HG03045 (cell line): ENCODE measurements at regions not wholly inside any gene's neighbourhood (a gene's known extent, or its start where the extent isn't known, plus 50 kb on each side); places are given as distances from the start of the nearest gene placed in this dataset.
"Not testable (repeated sequence)": the region's sequence is repeated elsewhere in the genome, so short reads cannot be mapped to it uniquely, and the experiment has no call there.

Experiments
- ATAC-seq: cut with Tn5 transposase; IDR thresholded peaks from one replicate; pipeline ENCODE4 v1.9.1; 2021; ENCODE audit warnings: mild to moderate bottlenecking, moderate library complexity; ENCODE audit not compliant: unreplicated experiment

DNA sequence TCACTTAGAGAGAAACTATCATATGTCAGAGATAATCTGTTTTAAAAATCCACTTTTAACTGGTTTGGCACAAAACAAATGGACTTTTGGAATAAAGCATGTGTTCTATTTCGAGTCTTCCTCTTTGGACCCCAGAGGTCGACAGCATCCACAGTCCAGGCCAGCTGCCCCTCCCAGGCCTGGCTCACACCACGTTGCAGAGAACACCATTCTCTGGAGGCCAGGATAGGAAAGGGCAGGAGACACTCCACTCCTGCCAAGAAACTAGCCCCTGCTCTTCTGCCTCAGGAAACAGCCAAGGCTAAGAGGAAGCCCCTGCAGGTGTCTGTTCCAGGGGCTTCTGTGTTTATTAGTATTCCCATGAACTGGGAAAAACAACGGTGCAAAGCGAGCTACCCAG lies 456.6 kb upstream of the ID2 start:
- ATAC-seq, result no peak

GRCh38 chr2:8225798-8226197 lies 456.1 kb upstream of the ID2 start:
- no peak for ATAC-seq

DNA sequence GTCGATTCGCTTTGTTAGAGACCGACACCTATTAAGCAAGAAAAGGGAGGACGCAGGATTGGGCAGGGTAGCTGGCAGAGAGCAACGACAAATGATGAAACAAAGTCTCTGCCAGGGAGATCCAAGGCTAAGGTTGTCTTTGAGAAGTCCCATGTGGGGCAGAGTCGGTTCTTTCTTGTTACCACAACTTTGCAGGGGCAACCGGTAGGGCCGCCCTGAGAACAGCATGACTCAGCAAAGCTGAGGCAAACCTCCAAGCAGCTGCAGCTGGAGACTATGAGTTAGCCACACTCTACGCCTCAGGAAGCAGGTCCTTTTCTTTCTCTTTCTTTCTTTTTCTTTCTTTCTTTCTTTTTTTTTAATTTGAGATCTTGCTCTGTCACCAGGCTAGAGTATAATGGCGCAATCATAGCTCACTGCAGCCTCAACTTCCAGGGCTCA lies 452.3 kb upstream of the ID2 start:
- ATAC-seq, result peak; percentile 87

DNA sequence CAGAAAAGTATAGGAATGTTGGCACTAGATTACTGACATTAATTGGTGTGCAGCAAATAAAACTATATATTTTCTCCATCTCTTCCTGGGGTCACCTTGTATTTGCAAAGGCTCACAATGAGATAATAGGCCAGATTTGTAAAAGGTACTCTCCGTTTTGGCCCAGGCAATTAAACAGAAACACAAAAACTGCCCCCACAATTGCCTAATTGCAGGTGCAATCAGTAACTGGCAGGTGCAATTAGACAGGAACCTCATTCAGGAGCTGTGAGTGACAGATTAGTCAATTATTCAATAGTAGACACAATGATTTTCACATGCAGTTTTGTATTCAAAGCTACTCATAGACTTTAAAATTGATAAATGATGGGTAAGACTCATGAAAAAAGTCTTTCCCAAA lies 451.4 kb upstream of the ID2 start:
- ATAC-seq, result no peak

DNA sequence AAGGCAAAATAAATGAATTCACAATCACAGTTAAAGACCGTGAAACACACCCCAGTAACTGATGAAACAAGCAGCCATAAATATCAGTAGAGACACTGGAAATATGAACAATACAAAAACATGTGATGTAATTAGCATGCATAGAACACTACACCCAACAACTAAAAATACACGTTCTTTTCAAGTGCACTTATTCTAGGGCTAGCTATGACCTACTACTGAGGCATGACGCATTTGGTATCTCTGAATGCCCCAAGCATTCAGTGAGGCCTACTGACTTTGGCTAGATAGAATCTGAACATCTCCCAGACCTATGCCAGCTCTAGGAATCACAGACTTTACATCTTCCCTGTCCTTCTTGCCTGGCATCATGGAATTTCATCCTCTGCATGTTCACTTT lies 450.0 kb upstream of the ID2 start:
- no peak for ATAC-seq

DNA sequence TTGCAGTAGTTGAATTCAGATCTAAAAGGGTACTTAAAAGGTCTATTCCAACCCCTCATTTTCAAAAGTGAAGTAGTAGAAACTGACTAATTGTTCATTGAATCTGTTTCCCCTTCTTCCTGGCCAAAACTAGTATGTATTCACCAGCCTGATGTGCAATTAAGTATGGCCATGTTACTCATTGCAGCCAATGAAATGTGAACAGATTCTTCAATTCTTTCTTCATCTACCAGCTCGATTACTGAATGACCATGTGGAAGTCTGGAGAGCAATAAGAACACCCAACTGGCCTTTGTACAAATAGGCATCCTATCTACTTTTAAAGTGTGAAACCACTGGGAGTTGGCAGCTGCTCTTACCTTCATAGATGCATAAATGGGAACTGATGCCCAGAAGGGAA lies 449.0 kb upstream of the ID2 start:
- no peak for ATAC-seq

GRCh38 chr2:8234253-8234652 lies 447.6 kb upstream of the ID2 start:
- ATAC-seq, result peak; percentile 34

DNA sequence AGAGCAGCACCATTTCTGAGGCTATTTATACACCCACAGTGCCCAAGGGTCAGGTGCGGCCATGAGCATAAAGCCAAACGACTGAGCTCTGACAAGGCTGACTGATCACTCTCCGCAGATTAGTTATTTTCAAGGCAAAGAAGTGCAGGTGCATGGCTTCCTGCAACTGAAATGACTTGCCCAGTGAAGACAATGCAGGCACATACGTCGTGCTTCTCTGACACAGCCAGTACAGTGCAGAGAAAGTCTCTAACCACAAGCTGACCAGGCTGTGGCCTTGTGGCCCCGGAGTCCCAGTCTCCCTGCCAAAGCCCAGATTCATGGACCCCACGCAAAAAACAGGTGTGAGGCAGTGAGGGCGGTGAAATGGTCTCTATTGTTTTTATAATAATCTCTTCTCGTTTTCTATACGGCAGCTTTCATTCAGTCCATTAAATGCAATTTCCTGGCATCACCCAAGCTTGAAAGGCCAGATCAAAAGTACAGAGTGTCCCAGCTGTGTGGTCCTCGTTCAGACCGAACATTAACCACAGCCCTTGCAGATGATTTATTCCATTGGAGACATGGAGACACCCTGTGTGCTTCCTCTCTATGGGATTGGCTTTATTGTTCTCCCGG lies 447.0 kb upstream of the ID2 start:
- ATAC-seq, result peak; percentile 92

- ATAC-seq, result no peak
These were observed 446.4 kb upstream of the ID2 start for GRCh38 chr2:8235419-8235818.

DNA sequence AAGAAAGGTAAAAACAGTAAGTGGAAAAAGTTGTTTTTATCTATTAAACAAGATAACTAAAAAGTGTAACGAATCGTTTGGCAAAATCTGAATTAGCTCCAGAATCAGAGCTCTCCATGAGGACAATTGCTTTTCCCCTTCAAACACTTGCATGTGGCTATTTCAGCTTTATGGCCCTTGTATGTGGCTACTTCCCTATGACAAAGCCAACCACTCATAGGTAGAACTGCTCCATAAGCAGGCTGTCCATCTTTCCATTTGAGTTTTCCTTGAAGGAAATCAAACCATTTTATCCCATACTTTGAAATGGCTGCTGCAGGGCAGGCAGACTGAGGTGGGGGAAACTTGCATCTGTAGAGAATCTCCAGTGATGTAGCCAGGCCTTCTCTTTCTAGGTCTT lies 445.5 kb upstream of the ID2 start:
- ATAC-seq, result no peak

- ATAC-seq, result no peak
These were observed 443.2 kb upstream of the ID2 start for GRCh38 chr2:8238521-8239230.

- no peak for ATAC-seq
These were observed 442.2 kb upstream of the ID2 start for GRCh38 chr2:8239531-8240088.

GRCh38 chr2:8241317-8241716 lies 440.5 kb upstream of the ID2 start:
- no peak for ATAC-seq

- ATAC-seq, result no peak
These were observed 439.1 kb upstream of the ID2 start for GRCh38 chr2:8242739-8243138.

GRCh38 chr2:8243748-8244400 lies 438.0 kb upstream of the ID2 start:
- ATAC-seq, result no peak

GRCh38 chr2:8244639-8245038 lies 437.2 kb upstream of the ID2 start:
- no peak for ATAC-seq

DNA sequence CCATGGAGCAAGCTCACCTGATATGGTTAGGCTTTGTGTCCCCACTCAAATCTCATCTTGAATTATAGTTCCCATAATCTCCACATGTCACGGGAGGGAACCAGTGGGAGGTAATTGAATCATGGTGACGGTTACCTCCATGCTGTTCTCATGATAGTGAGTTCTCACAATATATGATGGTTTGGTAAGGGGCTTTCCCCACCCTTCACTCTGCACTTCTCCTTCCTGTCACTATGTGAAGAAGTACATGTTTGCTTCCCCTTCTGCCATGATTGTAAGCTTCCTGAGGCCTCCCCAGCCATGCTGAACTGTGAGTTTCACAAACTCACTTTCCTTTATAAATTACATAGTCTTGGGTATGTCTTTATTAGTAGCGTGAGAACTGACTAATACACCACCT lies 435.7 kb upstream of the ID2 start:
- no peak for ATAC-seq

- ATAC-seq, result no peak
These were observed 433.8 kb upstream of the ID2 start for GRCh38 chr2:8247905-8248622.

DNA sequence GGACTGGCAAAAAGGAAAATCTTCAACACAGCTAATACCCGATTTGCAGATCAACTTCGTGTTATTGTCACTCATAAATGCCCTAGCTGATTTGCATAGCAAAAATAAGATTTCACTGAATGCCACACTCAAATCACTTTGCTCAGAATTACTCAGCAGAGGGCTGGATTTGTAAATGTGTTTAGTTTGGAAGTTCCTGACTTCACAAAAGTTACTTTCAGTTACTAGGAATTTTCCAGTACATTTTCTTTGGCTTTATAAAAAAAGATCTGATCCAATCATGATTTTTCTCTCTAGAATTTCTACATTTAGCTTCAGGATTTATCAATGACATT lies 433.3 kb upstream of the ID2 start:
- no peak for ATAC-seq

- ATAC-seq, result no peak
These were observed 432.7 kb upstream of the ID2 start for GRCh38 chr2:8249141-8249540.

DNA sequence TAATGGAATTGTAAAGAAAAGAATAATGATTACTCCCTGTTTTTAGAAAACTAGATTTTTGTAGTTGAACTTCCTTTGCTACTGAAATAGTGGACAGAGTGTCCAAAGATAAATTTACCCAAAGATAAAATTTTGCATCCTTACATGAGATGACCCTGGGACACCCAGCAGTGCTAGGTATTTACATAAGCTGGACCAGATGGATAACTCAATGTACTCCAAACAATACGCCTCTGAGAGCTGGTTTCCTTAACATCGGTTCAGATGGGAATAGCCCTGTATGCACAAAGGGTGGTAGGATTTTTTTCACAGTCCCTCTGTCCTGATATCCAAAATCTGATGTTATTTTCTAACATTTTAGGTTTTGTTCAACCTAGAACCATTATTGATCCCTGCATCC lies 432.1 kb upstream of the ID2 start:
- ATAC-seq, result no peak

GRCh38 chr2:8250290-8250689 lies 431.6 kb upstream of the ID2 start:
- ATAC-seq, result not testable (repeated sequence)
